ENCODE measurements at regions not wholly inside any gene's neighbourhood (a gene's known extent, or its start where the extent isn't known, plus 50 kb on each side); places are given as distances from the start of the nearest gene placed in this dataset.
"Not testable (repeated sequence)": the region's sequence is repeated elsewhere in the genome, so short reads cannot be mapped to it uniquely, and the experiment has no call there.

- DNase-seq (ENCODE audit: low read depth) = no peak
Measured at GRCh38 chr19:31445406-31445805, 96.2 kb upstream of the TSHZ3 start.

DNA sequence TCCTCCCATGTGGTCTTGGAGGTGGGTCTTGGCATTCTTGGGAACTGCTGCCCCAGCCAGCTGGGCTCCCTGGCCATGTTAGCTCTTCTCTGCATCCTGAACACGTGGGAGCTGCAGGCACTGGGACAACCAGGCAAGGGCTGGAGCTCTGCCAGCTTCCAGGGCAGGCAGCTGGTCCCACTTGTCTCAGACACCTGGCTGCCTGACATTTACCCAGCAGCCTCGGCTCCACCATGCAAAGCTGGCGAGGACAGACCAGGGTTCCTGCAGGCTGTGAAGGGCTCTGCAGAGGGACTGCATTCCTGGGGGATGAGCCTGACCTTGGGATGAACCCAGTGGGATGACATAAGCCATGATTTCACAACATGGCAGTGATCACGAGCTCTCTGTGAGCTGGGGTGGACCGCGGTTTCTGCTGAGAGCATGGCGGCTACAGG lies 99.0 kb upstream of the TSHZ3 start:
- no peak for DNase-seq (ENCODE audit: low read depth)

- DNase-seq (ENCODE audit: low read depth) = no peak
Measured at GRCh38 chr19:31449379-31449778, 100.1 kb upstream of the TSHZ3 start.

GRCh38 chr19:31450696-31451095 lies 101.5 kb upstream of the TSHZ3 start:
- no peak for DNase-seq (ENCODE audit: low read depth)

DNA sequence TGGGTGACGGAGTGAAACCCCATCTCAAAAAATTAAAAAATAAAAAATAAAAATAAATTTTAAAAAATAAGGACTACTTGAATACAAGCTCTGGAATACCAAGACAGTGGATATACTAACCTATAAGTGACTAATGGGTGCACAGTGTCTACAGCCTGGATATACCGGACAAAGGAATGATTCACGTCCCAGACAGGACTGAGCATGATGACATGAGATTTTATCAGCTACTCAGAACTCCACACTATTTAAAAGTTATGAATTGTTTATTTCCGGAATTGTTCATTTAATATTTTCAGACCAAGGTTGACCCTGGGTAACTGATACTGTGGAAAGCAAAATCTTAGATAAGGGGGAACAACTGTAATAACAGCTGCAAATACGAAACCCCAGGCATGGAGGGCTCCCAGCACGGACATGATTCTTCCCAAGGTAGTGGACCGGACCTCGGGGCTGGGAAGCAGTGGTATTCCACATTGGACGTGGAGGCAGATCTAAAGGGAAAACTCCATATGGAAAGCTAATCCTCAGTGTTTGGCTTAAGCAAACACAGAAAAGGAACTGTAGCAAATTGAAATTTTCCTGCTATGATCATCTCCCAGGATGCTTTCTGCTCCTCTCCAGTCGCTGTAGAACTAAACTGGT lies 102.6 kb upstream of the TSHZ3 start:
- no peak for DNase-seq (ENCODE audit: low read depth)

DNA sequence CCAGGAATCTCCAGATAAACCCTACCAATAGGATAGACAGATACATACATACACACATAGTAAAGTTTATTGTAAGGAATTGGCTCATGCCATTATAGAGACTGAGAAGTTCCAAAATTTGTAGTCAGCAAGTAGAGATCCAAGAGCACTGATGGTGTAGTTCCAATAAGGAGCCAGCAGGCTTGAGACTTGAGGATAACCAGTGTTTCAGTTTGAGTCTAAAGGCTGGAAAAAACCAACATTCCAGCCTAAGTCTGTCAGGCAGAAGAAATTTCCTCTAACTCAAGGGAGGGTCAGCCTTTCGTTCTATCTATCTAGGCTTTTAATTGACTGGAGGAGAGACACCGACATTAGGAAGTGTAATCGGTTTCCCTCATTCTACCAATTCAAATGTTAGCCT lies 110.2 kb upstream of the TSHZ3 start:
- DNase-seq (ENCODE audit: low read depth) = no peak

DNA sequence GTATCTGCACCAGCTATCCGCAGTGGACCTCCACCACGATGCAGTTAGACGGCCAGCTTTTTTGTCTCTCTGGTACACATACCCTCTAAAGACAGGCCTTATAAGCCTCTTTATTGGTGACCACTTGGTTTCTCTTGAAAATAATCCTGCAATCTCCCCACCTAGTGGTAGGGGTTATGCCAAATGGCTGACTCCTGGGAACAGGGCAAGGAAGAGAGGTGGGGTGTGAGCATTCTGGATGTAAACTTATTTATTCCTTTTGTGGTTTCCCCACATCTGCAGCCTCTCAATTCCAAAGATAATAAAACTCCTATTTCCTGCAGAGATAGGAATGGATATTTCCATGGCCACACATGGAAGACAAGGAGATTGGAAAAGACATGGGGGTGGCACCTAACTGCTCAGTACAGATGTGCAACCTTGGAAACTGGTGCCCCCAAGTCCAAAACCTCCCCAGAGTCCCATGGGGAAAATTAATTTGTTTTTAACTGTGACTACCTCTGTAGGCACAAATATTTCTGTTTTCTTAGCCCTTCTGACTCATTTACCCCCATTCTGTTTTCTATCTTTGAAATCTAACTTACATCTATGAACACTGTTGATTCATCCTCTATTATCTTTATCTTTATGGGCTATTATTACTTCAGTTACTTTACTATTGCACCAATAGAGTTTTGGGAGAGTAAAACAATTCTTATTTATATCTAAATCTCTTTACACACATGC lies 112.7 kb upstream of the TSHZ3 start:
- no peak for DNase-seq (ENCODE audit: low read depth)

DNA sequence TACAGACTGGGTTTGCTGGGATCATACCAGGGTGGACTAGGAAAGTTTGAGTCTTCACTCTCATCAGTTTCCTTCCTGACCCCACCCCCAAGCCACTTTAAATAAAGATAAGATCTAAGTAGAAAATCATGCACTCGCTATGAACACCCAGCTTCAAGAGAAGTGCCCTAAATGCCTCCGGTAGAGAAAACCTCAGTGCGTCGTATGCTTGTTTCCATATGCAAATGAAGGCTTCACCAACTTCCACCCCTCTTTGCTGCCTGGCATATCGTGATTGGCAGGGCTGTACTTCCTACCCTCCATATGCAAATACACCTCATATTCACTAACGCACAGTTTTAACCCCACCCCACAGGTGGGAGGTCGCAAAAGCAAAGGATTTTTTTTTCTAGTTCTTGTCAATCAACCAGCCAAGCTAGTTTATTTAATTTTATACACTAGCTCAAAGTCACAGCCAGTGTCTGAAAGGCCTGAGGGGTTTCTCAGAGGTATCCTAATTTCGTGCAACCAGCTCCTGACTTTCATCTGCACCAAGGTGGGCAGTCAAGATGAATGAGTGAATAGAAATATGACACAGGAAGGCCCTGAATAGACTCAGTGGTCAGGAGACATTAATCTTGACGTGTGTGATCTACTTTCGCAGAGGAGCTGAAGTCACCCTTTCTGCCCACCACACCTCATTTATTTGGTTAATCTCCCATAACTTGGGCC lies 121.1 kb upstream of the TSHZ3 start:
- no peak for DNase-seq (ENCODE audit: low read depth)

- DNase-seq (ENCODE audit: low read depth) = no peak
Measured at GRCh38 chr19:31470952-31471351, 121.7 kb upstream of the TSHZ3 start.

DNA sequence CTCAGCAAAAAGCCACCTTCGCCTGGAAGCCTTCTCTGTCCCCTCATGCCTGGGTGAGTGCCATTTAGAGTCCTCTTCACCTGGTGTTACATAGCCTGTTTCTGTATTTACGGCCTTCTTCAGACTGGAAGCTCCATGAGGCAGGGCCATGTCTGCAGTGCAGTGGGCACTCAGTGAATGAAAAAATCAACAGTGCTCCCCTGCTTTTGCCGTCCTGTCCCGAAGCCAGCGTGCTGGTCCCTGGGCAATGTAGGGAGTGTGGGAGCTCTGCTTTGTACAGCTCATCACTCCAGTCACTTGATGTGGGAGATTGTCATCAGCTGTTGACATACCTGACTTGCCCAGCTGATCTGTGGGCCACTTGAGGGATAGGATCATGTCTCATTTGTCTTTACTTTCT lies 129.0 kb upstream of the TSHZ3 start:
- DNase-seq (ENCODE audit: low read depth) = no peak

DNA sequence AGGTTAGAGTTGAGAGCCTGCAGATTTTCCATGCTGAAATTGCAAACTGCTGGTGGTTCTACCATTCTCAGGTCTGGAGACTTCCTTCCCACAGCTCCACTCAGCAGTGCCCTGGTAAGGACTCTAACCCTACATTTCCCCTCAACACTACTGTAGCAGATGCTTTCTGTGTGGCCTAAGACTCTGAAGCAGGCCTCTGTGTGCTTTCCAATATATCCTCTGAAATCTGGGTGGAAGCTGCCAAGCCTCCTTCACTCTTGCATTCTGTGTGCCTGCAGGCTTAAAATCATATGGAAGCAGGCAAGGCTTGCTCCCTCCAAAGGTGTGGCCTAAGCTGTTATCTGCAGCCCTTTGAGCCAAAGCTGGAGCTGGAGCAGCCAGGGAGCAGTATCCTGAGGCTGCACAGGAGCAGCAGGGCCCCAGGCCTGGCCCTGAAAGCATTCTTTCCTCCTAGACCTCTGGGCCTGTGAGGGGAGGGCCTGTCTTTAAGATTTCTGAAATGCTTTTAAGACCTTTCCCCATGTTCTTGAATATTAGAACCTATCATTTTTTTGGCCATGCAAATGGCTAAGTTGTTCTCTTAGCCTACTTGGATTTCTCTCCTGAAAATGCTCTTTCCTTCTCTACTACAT lies 134.1 kb upstream of the TSHZ3 start:
- no peak for DNase-seq (ENCODE audit: low read depth)

- DNase-seq (ENCODE audit: low read depth) = not testable (repeated sequence)
Measured at GRCh38 chr19:31484858-31485410, 135.7 kb upstream of the TSHZ3 start.

- no peak for DNase-seq (ENCODE audit: low read depth)
Measured at GRCh38 chr19:31485472-31485871, 136.2 kb upstream of the TSHZ3 start.

GRCh38 chr19:31491242-31491641 lies 142.0 kb upstream of the TSHZ3 start:
- no peak for DNase-seq (ENCODE audit: low read depth)

DNA sequence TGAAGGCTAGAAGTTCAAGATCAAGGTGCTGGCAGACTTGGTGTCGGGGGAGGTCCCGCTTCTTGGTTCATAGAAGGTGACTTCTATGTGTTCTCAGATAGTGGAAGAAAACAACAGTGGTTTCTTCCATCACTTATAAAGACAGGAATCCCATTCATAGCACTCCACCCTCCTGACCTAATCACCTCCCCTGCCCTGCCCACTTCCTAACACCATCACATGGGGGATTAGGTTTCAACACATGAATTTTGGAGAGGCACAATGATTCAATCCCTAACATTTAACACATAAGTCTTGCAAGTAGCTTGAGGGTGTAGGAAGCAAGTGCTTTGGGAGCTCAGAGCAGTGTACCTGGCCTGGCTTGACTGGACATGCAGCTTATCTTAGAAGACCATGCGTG lies 142.8 kb upstream of the TSHZ3 start:
- DNase-seq (ENCODE audit: low read depth) = no peak

DNA sequence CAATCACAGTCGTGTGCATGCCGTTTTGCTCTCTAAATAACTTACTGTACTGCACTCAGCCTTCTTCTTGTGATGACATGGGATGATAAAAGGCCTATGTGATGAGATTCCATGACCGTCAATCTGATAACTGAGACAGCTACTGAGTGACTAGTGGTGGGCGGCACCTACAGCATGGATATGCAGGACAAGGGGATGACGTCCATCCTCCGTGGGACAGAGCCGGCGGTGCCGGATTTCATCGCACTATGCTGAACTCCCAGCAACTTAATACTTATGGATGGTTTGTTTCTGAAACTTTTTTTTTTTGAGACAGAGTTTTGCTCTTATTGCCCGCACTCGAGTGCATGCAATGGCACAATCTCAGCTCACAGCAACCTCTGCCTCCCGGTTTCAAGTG lies 146.8 kb upstream of the TSHZ3 start:
- DNase-seq (ENCODE audit: low read depth) = no peak

GRCh38 chr19:31497709-31498108 lies 148.5 kb upstream of the TSHZ3 start:
- DNase-seq (ENCODE audit: low read depth) = no peak

- no peak for DNase-seq (ENCODE audit: low read depth)
Measured at GRCh38 chr19:31498781-31499180, 149.5 kb upstream of the TSHZ3 start.

DNA sequence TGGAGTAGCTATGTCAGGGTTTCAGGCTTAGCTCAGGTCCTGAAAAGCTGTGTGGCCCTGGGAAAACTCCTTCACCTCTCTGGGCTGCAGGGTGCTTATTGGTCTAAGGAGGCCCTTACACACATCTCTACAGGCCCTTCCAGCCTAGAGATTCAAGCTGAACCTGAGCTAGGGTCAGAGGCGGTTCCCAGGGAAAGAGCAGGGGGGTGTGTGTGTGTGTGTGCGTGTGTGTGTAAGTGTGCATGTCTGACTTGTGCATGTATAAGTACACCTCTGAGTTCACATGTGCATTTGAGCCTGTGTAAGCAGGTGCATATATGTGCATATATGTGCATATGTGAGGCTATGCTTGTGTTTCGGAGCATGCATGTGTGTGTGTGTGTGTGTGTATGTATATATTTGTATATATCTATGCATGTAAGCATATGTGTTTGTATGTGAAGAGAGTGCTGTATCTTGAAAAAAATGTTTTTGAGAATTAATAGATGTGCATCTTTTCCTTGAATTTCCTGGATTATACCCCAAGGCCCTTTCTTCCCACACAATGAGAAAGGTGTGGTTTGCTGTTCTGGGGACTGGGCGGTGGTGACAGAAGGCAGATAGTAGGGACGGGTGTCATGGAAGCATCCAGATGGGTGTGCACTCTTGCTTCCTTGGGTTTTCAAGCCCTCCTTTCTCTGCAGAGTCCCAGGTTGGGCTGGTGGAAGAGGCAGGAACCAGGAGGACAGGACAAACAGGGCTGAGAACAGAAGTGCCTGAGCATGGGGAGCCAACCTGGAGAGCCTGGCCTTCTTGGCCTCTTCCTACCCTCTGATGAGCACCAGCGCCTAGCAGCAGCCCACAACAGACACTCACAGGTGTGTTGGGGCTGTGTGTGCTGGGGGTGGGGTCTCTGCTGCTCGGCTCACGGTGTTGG lies 150.3 kb upstream of the TSHZ3 start:
- no peak for DNase-seq (ENCODE audit: low read depth)

- no peak for DNase-seq (ENCODE audit: low read depth)
Measured at GRCh38 chr19:31500197-31500830, 151.1 kb upstream of the TSHZ3 start.

- no peak for DNase-seq (ENCODE audit: low read depth)
Measured at GRCh38 chr19:31500946-31501345, 151.7 kb upstream of the TSHZ3 start.
